ENCODE measurements at regions not wholly inside any gene's neighbourhood (a gene's known extent, or its start where the extent isn't known, plus 50 kb on each side); places are given as distances from the start of the nearest gene placed in this dataset.
"Not testable (repeated sequence)": the region's sequence is repeated elsewhere in the genome, so short reads cannot be mapped to it uniquely, and the experiment has no call there.

GRCh38 chr9:38243993-38244392 is 148.5 kb upstream of the ALDH1B1 start:
- H3K36me3 ChIP-seq: no peaks in the 10 kb centered on the region
- no peak overlapping the region for H3K4me3 ChIP-seq
- no peaks in the 10 kb centered on the region for H3K4me1 ChIP-seq
- no peak for TF ChIP-seq CTCF (IDR thresholded peaks at IDR 0.05)
- DNase-seq (no peak), ATAC-seq (no peak)
- intact Hi-C loops (cut with DNase I): no loop called here
- no peak overlapping the region for H3K27ac ChIP-seq
- H3K27me3 ChIP-seq: no peaks in the 10 kb centered on the region
- H3K9me3 ChIP-seq: no peaks in the 10 kb centered on the region

GRCh38 chr9:38242151-38242550 is 150.4 kb upstream of the ALDH1B1 start:
- ATAC-seq; H3K27ac ChIP-seq; DNase-seq; H3K4me3 ChIP-seq; intact Hi-C loops (cut with DNase I); H3K9me3 ChIP-seq; H3K4me1 ChIP-seq; H3K27me3 ChIP-seq; H3K36me3 ChIP-seq: not testable (repeated sequence)

GRCh38 chr9:38240051-38240450 is 152.5 kb upstream of the ALDH1B1 start:
- no peaks in the 10 kb centered on the region for H3K36me3 ChIP-seq
- H3K4me1 ChIP-seq: no peaks in the 10 kb centered on the region
- no peak for ATAC-seq
- no peak overlapping the region for H3K4me3 ChIP-seq
- TF ChIP-seq CTCF (IDR thresholded peaks at IDR 0.05): no peak
- DNase-seq: no peak
- H3K27me3 ChIP-seq: no peaks in the 10 kb centered on the region
- H3K27ac ChIP-seq: no peak overlapping the region
- no peaks in the 10 kb centered on the region for H3K9me3 ChIP-seq
- intact Hi-C loops (cut with DNase I): no loop called here

- no peaks in the 10 kb centered on the region for H3K36me3 ChIP-seq
- intact Hi-C loops (cut with DNase I): no loop called here
- peaks cover 0 to 13% of the 10 kb centered on the region in 2 donors for H3K27me3 ChIP-seq
- no peak overlapping the region for H3K4me3 ChIP-seq
- ATAC-seq: no peak
- no peak for DNase-seq
- no peak for TF ChIP-seq CTCF (IDR thresholded peaks at IDR 0.05)
- H3K27ac ChIP-seq: no peak overlapping the region
- H3K9me3 ChIP-seq: no peaks in the 10 kb centered on the region
- H3K4me1 ChIP-seq: no peaks in the 10 kb centered on the region
Measured at GRCh38 chr9:38235244-38235643, 157.3 kb upstream of the ALDH1B1 start.

GRCh38 chr9:38234479-38235170 is 157.9 kb upstream of the ALDH1B1 start:
- no peak overlapping the region for H3K27ac ChIP-seq
- no peak for TF ChIP-seq CTCF (IDR thresholded peaks at IDR 0.05)
- ATAC-seq: no peak
- intact Hi-C loops (cut with DNase I): no loop called here
- H3K36me3 ChIP-seq: no peaks in the 10 kb centered on the region
- H3K9me3 ChIP-seq: no peaks in the 10 kb centered on the region
- no peak overlapping the region for H3K4me3 ChIP-seq
- no peaks in the 10 kb centered on the region for H3K4me1 ChIP-seq
- DNase-seq: no peak
- peaks cover 0 to 16% of the 10 kb centered on the region in 2 donors for H3K27me3 ChIP-seq

- no peak for DNase-seq
- no peak for ATAC-seq
- no peak overlapping the region for H3K27ac ChIP-seq
- no peaks in the 10 kb centered on the region for H3K4me1 ChIP-seq
- intact Hi-C loops (cut with DNase I): no loop called here
- no peak overlapping the region for H3K4me3 ChIP-seq
- no peaks in the 10 kb centered on the region for H3K9me3 ChIP-seq
- H3K36me3 ChIP-seq: no peaks in the 10 kb centered on the region
- H3K27me3 ChIP-seq: peaks cover 0 to 16% of the 10 kb centered on the region in 2 donors
- TF ChIP-seq CTCF (IDR thresholded peaks at IDR 0.05): no peak
Measured at GRCh38 chr9:38233796-38234355, 158.6 kb upstream of the ALDH1B1 start.

Measured in left lung (tissue), 4 donors.